ENCODE measurements at regions not wholly inside any gene's neighbourhood (a gene's known extent, or its start where the extent isn't known, plus 50 kb on each side); places are given as distances from the start of the nearest gene placed in this dataset.

DNA sequence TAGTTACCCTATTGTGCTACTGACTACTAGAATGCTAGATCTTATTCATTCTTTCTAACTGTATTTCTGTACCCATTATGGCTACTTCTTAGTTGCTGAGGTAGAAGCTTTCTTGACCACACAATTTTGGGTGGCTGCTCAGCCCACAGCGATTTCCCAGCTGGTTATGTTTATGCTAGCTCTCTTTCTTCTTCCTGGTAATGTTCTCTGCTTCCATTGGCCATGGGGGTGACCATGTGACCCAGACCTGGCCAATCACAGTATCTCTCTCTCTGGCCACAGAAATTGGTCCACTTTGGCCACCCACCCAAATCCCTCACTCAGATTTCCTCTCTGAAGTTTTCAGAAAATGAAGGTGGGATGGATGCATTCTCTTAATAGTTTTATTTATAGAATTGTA is 427.9 kb upstream of the CLINT1 start:
- TF ChIP-seq, protein P1, sequence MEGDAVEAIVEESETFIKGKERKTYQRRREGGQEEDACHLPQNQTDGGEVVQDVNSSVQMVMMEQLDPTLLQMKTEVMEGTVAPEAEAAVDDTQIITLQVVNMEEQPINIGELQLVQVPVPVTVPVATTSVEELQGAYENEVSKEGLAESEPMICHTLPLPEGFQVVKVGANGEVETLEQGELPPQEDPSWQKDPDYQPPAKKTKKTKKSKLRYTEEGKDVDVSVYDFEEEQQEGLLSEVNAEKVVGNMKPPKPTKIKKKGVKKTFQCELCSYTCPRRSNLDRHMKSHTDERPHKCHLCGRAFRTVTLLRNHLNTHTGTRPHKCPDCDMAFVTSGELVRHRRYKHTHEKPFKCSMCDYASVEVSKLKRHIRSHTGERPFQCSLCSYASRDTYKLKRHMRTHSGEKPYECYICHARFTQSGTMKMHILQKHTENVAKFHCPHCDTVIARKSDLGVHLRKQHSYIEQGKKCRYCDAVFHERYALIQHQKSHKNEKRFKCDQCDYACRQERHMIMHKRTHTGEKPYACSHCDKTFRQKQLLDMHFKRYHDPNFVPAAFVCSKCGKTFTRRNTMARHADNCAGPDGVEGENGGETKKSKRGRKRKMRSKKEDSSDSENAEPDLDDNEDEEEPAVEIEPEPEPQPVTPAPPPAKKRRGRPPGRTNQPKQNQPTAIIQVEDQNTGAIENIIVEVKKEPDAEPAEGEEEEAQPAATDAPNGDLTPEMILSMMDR (IDR thresholded peaks at IDR 0.05): no peak
- TF ChIP-seq POLR2A (IDR thresholded peaks at IDR 0.05): no peak

All from adrenal gland (tissue), 5 donors.